ENCODE measurements at regions not wholly inside any gene's neighbourhood (a gene's known extent, or its start where the extent isn't known, plus 50 kb on each side); places are given as distances from the start of the nearest gene placed in this dataset.

DNA sequence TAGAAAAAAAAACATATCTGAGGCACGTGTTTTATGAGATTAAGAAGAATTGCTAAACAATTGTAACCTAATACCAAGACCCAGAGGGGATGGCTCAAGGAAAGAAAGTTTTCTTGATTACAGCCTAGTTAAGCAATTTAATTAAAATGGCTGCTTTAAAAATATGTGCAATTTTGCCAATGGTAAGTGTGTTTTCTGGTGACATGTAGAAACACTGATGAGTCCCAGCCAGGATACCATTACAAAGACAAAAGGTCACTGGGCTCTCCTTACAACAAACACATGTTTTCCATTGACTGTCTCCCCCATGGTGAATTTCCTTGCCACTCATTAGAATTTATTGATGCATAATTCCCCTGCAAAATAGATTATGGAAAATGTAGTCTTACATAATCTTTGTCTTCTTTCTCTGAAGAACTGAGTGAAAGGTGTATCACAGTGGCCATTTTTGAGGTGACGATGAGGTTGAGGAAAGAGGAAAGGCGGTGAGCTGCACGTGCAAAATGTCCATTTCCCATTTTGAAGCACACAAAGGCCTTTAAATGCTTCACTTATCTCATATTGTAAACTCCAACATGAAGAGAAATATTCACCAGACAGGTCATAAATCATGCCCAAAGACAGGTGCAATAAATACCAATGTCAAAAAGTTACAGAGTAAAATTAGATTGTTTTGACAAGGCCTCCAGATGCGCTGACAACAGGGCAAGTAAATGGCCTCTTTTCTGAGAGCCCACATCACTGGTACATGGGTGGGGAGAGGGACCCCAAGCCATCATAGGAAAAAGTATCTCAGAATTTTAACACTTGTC is 696.9 kb downstream of the KCNJ2 start:
- H3K4ac ChIP-seq (ENCODE audit: low read depth, low read length) = no peak overlapping the region
- H4K8ac ChIP-seq (ENCODE audit: low read depth in 2 of 2, low read length in 2 of 2) = no peak overlapping the region
- no peak overlapping the region for H3K9ac ChIP-seq (ENCODE audit: low read depth, low read length)
- no peak overlapping the region for H4K5ac ChIP-seq (ENCODE audit: low read depth, low read length)
- no peak overlapping the region for H3K4me3 ChIP-seq (ENCODE audit: insufficient read depth, low read depth, low read length)
- no peaks in the 10 kb centered on the region for H3K36me3 ChIP-seq (ENCODE audit: control insufficient read depth, insufficient read depth, low read length)
- no peaks in the 10 kb centered on the region for H3K9me1 ChIP-seq (ENCODE audit: insufficient read depth, low read length)
- no peak overlapping the region for H3K27ac ChIP-seq (ENCODE audit: insufficient read depth, low read length)
- no peak overlapping the region for H3K23ac ChIP-seq (ENCODE audit: low read depth, low read length)
- no peak overlapping the region for H2BK15ac ChIP-seq (ENCODE audit: low read depth, low read length)
- H4K91ac ChIP-seq (ENCODE audit: insufficient read depth, low read depth, low read length) = no peak overlapping the region
- no peak overlapping the region for H3K56ac ChIP-seq (ENCODE audit: extremely low read depth, insufficient read depth, low read length)
- no peak overlapping the region for H2AFZ ChIP-seq (replicated peaks; ENCODE audit: low read length, poor library complexity)
- intact Hi-C loops (cut with micrococcal nuclease) = no loop called here
- dilution Hi-C loops (cut with HindIII; ENCODE audit: low sequenced_read_pairs, unreplicated experiment) = no loop called here
- no peak overlapping the region for H2BK5ac ChIP-seq (ENCODE audit: low read depth, low read length, poor library complexity, severe bottlenecking)
- POLR2A ChIA-PET (ENCODE audit: unreplicated experiment) = no interaction called here
- no peak overlapping the region for H3K18ac ChIP-seq (ENCODE audit: low read depth, low read length)
- BruUV-seq (replicated peaks) = no TSS peak
- DNase-seq (no peak), ATAC-seq (ENCODE audit: low read depth) (no peak)
- no peak overlapping the region for H3K14ac ChIP-seq (replicated peaks; ENCODE audit: low read depth, low read length)
- H2BK20ac ChIP-seq (ENCODE audit: low read depth, low read length) = no peak overlapping the region
- H3K79me1 ChIP-seq (ENCODE audit: low read depth in 1 of 2, low read length in 2 of 2) = no peaks in the 10 kb centered on the region
- WGBS, 2 experiments (ENCODE audit: extremely low coverage in 2 of 2, insufficient read length in 1 of 2) = no CpG with 5 or more reads among the region's 5 CpGs
- no peak overlapping the region for H2AK9ac ChIP-seq (replicated peaks; ENCODE audit: low read depth, low read length, poor library complexity)
- no peak overlapping the region for H2AK5ac ChIP-seq (ENCODE audit: low read depth, low read length)
- TF ChIP-seq POLR2A (IDR thresholded peaks at IDR 0.05; ENCODE audit: low read depth, low read length) = no peak
- TF ChIP-seq, protein P1, sequence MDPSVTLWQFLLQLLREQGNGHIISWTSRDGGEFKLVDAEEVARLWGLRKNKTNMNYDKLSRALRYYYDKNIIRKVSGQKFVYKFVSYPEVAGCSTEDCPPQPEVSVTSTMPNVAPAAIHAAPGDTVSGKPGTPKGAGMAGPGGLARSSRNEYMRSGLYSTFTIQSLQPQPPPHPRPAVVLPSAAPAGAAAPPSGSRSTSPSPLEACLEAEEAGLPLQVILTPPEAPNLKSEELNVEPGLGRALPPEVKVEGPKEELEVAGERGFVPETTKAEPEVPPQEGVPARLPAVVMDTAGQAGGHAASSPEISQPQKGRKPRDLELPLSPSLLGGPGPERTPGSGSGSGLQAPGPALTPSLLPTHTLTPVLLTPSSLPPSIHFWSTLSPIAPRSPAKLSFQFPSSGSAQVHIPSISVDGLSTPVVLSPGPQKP (IDR thresholded peaks at IDR 0.05; ENCODE audit: borderline replicate concordance, low read depth, low read length) = no peak
- TF ChIP-seq MAFK (IDR thresholded peaks at IDR 0.05; ENCODE audit: low read depth, low read length) = no peak
- TF ChIP-seq RFX5 (IDR thresholded peaks at IDR 0.05; ENCODE audit: low read depth, low read length) = no peak
- no peak for TF ChIP-seq NFE2L2 (IDR thresholded peaks at IDR 0.05; ENCODE audit: low read depth, low read length)
- no peaks in the 10 kb centered on the region for H3K9me3 ChIP-seq (ENCODE audit: control insufficient read depth, insufficient read depth, low read length)
- in situ Hi-C loops (cut with MboI; ENCODE audit: low sequenced_read_pairs) = no loop called here
- H3K27me3 ChIP-seq (ENCODE audit: control insufficient read depth, insufficient read depth, low read length) = no peaks in the 10 kb centered on the region
- CTCF ChIA-PET = no interaction called here
- H4K20me1 ChIP-seq (ENCODE audit: insufficient read depth, low read length) = no peaks in the 10 kb centered on the region
- H3K4me2 ChIP-seq (ENCODE audit: low read depth, low read length) = no peak overlapping the region
- no peaks in the 10 kb centered on the region for H3K4me1 ChIP-seq (ENCODE audit: control insufficient read depth, insufficient read depth, low read length)
- H2BK120ac ChIP-seq (ENCODE audit: low read depth, low read length) = no peak overlapping the region

All from IMR-90 (cell line).